Jurkat, Clone E6-1 (cell line): ENCODE measurements at regions not wholly inside any gene's neighbourhood (a gene's known extent, or its start where the extent isn't known, plus 50 kb on each side); places are given as distances from the start of the nearest gene placed in this dataset.
A peak's percentile ranks its signal among the peaks of the same experiment; 100 is the strongest.

ENCODE experiments used
- DNase-seq: peaks from one replicate; pipeline ENCODE4 v3.0.0-alpha.2; 2011; ENCODE audit warnings: low read depth, low spot score
- H3K4me3 ChIP-seq: 2 replicates; pipeline ENCODE4 v1.5.1; 2011; ENCODE audit warnings: mild to moderate bottlenecking, low read length, control low read depth, moderate library complexity

GRCh38 chr18:1564793-1565192, 660.1 kb downstream of the ADCYAP1 start:
- DNase-seq: no peak
- H3K4me3 ChIP-seq: no peak overlapping the region

- H3K4me3 ChIP-seq: no peak overlapping the region
- no peak for DNase-seq
These were observed 666.5 kb downstream of the ADCYAP1 start for GRCh38 chr18:1571206-1571605.

GRCh38 chr18:1573732-1574131, 669.1 kb downstream of the ADCYAP1 start:
- no peak for DNase-seq
- H3K4me3 ChIP-seq: no peak overlapping the region

GRCh38 chr18:1575084-1575483, 670.4 kb downstream of the ADCYAP1 start:
- no peak overlapping the region for H3K4me3 ChIP-seq
- DNase-seq: no peak

GRCh38 chr18:1578505-1578904, 673.8 kb downstream of the ADCYAP1 start:
- no peak overlapping the region for H3K4me3 ChIP-seq
- no peak for DNase-seq

GRCh38 chr18:1581581-1581980, 676.9 kb downstream of the ADCYAP1 start:
- no peak for DNase-seq
- no peak overlapping the region for H3K4me3 ChIP-seq

- DNase-seq: peak; percentile 45
- no peak overlapping the region for H3K4me3 ChIP-seq
These were observed 681.3 kb downstream of the ADCYAP1 start for GRCh38 chr18:1585881-1586488.

GRCh38 chr18:1593091-1593490, 688.4 kb downstream of the ADCYAP1 start:
- DNase-seq: no peak

GRCh38 chr18:1595195-1595594, 690.5 kb downstream of the ADCYAP1 start:
- no peak for DNase-seq
- no peak overlapping the region for H3K4me3 ChIP-seq

More at GRCh38 chr18:1593091-1593490, 688.4 kb downstream of the ADCYAP1 start:
- H3K4me3 ChIP-seq: no peak overlapping the region

GRCh38 chr18:1599196-1599595, 694.5 kb downstream of the ADCYAP1 start:
- DNase-seq: no peak
- H3K4me3 ChIP-seq: no peak overlapping the region

- DNase-seq: no peak
These were observed 700.1 kb downstream of the ADCYAP1 start for GRCh38 chr18:1604751-1605150.

GRCh38 chr18:1618364-1618763, 713.7 kb downstream of the ADCYAP1 start:
- H3K4me3 ChIP-seq: no peak overlapping the region
- DNase-seq: no peak

More at GRCh38 chr18:1604751-1605150, 700.1 kb downstream of the ADCYAP1 start:
- no peak overlapping the region for H3K4me3 ChIP-seq

GRCh38 chr18:1619507-1619906, 714.8 kb downstream of the ADCYAP1 start:
- no peak for DNase-seq
- no peak overlapping the region for H3K4me3 ChIP-seq

- no peak overlapping the region for H3K4me3 ChIP-seq
- no peak for DNase-seq
These were observed 719.9 kb downstream of the ADCYAP1 start for GRCh38 chr18:1624612-1625011.

GRCh38 chr18:1627494-1627893, 722.8 kb downstream of the ADCYAP1 start:
- no peak overlapping the region for H3K4me3 ChIP-seq

GRCh38 chr18:1648712-1649111, 744.0 kb downstream of the ADCYAP1 start:
- DNase-seq: no peak
- H3K4me3 ChIP-seq: no peak overlapping the region

More at GRCh38 chr18:1627494-1627893, 722.8 kb downstream of the ADCYAP1 start:
- DNase-seq: no peak

- H3K4me3 ChIP-seq: no peak overlapping the region
- DNase-seq: no peak
These were observed 747.3 kb downstream of the ADCYAP1 start for GRCh38 chr18:1652018-1652417.

GRCh38 chr18:1653873-1654272, 749.2 kb downstream of the ADCYAP1 start:
- DNase-seq: no peak

GRCh38 chr18:1657876-1658275, 753.2 kb downstream of the ADCYAP1 start:
- H3K4me3 ChIP-seq: no peak overlapping the region
- DNase-seq: no peak

More at GRCh38 chr18:1653873-1654272, 749.2 kb downstream of the ADCYAP1 start:
- no peak overlapping the region for H3K4me3 ChIP-seq

- DNase-seq: no peak
- H3K4me3 ChIP-seq: no peak overlapping the region
These were observed 754.4 kb downstream of the ADCYAP1 start for GRCh38 chr18:1658908-1659566.
